KG1 (cell line): ENCODE measurements at regions not wholly inside any gene's neighbourhood (a gene's known extent, or its start where the extent isn't known, plus 50 kb on each side); places are given as distances from the start of the nearest gene placed in this dataset.
"Not testable (repeated sequence)": the region's sequence is repeated elsewhere in the genome, so short reads cannot be mapped to it uniquely, and the experiment has no call there.

Experiments
- DNase-seq: peaks from one replicate; lab custom pipeline; 2025; lab: John Stamatoyannopoulos, UW

DNA sequence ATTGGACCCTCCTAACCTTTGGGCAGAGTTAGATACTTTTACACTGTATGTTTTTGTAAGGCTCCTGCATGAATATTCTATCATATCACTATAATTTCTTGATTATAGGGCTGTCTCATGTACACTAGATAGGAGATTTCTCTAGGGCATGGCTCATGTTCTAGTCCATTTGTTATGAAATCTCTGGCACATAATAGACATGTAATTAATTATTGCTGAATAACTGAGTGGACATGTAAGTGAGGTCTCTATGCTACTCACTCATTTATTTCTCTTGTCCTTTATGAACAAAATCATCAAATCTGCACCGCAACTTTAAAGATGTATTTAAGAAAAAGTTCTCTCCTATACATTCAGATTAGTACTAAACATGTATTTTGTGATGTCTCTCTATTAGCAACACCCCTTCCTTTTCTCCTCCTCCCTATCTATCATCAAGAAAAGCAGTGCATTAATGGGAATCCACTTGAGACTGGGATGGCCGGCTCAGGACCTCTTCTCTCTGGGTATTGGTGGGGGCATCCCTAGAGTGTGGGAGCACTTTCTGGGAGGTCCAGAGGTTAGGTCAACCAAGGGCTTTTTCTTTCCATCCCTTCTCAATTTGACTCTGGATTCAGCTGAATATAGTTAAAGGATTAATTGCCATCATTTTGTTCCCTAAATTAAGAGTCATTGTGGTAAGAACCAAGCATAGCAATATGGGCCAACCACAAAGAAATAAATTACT, 168.0 kb upstream of the HMGA2 start:
- no peak for DNase-seq

GRCh38 chr12:65656891-65657351, 167.4 kb upstream of the HMGA2 start:
- DNase-seq: peak; percentile 26

DNA sequence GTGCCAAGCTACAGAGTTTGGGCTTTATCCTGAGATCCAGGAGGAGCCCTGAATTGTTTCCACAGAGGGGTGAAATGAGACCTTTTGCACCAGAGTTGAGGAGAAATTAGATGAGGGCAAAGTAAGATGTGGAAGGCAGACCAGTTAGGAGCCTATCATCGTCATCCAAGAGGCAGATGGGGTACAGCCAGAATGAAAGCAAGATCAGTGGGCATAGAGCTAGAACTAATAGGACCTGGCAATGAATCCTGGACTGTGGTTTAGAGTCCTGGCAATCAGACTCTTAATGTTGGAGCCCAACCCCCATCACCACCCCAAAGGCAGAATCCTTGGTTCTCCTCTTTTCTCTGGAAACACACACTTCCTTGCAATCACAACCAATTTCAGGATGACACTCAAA, 166.6 kb upstream of the HMGA2 start:
- no peak for DNase-seq

DNA sequence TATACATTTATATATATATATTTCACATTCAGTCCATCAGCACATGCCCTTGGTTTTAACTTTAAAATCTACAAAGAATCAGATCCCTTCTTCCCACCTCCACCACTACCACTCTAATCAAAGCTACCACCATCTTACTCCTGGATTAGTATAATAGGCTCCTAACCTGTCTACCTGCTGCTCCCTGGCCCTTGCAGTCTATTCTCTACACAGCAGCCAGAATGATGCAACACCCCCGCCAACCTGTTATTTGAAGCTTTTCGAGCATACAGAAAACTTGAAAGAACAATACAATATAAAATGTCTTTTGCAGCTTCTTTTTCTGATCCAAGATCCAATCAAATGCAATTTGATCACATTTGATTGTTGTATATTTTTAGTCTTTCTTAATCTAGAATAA, 165.9 kb upstream of the HMGA2 start:
- no peak for DNase-seq

DNA sequence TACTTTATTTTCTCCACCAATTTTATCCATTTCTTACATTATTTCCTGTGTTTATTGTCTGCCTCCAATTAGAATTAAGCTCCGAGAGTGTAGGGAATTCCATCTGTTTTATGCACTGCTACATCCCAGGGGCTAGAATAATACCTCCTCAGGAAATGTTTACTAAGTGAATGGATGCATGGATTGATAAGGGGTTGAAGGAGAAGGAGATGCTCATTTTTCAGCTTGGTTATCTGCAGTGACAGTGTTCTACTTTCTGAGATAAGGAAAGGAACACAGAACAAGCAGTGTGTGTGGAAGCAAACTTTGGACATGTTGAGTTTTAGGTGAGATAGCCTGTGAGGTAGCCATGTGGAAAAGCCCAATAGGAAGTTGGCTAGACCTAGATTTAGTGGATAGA, 164.6 kb upstream of the HMGA2 start:
- DNase-seq: no peak

DNA sequence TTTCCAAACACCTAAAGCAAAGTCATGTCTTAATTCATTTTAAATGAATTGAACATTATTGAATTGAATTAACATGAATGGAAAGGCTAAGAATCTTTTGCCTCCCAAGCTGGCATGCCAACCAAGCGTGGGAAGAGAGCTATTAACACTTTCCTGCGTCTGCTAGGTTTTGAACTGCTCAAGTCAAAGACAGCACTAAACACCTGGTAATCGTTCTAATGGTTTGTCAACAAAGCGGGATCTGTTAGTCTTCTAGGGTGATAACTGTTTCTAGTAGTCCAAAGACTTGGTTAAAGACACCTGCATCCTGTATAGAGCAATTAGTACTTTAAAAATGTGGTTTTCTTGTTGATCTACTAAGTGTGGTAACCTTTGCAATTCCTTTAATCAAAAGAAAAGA, 164.2 kb upstream of the HMGA2 start:
- no peak for DNase-seq

GRCh38 chr12:65660836-65661235, 163.4 kb upstream of the HMGA2 start:
- DNase-seq: no peak

DNA sequence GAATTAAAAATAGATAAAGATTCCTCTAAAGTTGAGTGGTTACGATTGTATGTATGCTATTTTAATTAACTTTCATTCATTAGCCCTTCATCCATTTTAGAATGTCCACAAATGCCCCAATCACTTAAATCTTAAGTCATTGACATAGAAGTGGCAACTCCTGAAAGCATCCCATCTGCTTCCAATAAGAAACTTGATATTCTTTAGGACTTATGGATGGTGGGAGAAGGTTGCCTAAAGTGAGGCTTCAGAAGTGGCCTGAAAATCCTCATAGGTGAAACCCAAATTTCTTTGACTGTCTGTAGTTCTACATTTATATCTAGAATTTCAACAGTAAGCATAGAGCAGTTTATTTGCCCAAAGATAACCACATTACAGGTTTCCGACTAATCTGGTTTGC, 161.7 kb upstream of the HMGA2 start:
- no peak for DNase-seq

DNA sequence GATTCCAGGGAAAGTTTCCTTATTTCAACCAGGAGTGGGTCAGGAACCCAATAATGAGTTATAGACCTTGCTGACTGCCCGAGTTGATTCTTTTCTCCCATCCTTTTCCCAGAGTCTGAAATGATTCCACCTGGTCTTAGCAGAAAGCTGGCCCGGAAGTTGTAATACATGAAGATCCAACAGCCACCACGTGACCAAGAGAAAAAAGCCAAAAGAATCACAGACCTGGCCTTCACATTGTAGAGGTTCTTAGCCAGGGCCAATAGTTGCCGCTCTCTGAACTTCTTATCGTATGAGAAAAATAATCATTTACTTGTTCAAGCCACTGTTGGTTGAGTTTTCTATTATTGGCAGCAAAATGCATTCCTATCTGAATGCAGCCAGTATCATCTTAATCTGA, 161.2 kb upstream of the HMGA2 start:
- no peak for DNase-seq

- DNase-seq: no peak
Observed at GRCh38 chr12:65663648-65664047, 160.6 kb upstream of the HMGA2 start.

DNA sequence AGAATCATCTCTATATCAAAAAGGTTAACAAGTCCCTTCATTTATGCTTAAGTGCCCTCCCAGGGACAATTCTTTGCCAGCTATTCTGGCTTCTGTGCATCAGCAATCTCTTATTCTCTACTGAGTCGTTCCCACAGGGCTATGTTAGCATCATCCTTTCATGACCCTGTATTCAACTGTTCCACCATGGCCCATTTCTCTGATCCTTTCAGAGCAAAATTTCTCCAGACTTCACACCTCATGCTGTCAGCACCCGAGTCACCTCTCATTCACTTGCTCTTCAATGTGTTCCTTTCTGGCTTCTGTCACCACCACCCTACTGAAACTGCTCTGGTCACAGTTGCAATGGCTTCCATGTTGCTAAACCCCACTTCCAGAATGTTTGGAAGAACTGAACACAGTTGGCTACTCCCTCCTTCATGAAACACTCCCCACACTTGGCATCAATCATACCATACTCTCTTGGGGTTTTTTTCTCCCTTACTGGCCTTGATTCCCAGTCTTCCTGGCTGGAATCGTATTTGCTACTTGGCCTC, 159.5 kb upstream of the HMGA2 start:
- DNase-seq: no peak

GRCh38 chr12:65665817-65666216, 158.5 kb upstream of the HMGA2 start:
- DNase-seq: no peak

GRCh38 chr12:65666876-65667275, 157.4 kb upstream of the HMGA2 start:
- DNase-seq: no peak

DNA sequence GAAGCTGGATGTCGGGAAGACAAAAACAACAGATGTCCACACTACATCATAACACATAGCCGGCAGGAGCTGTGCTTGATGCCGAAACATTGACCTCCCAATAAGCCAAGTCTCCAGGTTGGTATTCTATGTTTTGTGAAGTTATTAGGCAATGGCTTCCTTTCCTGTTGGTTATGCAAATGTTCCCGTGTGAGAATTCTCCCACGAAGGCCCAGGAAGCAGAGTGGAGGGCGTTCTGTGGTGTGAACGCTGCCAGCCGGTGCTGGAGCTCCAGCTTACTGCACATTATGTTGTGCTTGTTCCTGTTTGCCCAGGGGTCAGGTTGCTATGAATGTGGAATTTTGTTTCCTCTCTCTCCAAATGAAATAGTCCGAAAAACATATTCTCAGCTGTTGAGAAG, 156.4 kb upstream of the HMGA2 start:
- no peak for DNase-seq

DNA sequence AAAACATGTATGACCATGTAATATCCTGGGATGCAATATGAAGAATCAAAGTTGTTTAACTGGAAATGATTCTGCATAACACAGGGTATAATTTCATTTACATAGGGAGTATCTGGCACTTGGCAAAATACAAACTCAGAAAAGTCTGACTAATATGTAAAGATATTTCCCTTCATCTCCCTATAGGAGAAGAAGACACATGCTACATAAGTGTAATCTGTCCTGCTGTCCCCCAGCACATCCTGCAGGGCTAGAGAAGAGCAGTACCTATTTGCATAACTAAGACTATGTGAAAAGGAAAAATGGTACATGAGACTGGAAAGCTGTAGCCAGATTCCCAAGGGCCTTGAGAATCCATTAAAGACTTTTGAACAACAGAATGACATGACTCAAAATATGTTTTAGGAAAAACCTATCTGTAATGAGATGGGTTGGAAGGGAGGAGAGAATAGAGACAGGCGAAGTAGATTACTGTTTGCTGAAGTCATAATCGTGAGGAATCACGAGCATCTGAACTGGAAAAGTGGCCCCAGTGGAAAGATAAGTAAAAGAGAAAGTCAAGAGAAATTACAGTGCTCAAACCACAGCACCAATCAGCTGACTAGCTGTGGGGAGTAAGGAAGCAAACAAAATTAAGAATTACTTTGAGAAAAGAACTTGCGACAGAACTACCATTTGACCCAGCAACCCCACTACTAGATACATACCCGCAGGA, 155.1 kb upstream of the HMGA2 start:
- DNase-seq: no peak

- no peak for DNase-seq
Observed at GRCh38 chr12:65670775-65671174, 153.5 kb upstream of the HMGA2 start.

GRCh38 chr12:65672441-65672840, 151.8 kb upstream of the HMGA2 start:
- DNase-seq: no peak

DNA sequence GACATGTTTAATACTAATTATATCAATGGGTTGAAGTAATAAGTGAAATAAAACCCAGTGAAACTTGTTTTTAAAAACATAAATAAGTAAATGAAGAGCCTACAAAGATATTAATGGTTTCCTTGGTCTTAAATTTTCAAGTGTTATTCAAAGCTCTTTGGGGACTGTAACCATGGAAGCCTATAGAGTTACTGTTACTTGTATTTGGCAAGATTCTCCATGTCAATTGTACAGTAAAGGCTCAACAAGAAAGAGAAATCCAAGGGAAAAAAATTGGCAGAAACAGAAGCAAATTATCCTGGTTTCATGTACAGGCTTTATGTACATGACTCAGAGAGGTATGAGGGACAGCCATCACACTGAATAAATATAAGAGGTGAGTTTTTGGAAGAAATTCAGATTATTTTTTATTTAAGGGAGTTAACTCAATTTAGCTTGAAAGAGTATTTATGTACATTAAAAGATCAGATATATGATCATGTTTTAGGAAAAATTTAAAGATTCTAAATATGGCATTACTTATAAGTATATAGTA, 151.1 kb upstream of the HMGA2 start:
- DNase-seq: no peak

GRCh38 chr12:65673732-65674131, 150.6 kb upstream of the HMGA2 start:
- no peak for DNase-seq

GRCh38 chr12:65675141-65675621, 149.1 kb upstream of the HMGA2 start:
- DNase-seq: no peak

DNA sequence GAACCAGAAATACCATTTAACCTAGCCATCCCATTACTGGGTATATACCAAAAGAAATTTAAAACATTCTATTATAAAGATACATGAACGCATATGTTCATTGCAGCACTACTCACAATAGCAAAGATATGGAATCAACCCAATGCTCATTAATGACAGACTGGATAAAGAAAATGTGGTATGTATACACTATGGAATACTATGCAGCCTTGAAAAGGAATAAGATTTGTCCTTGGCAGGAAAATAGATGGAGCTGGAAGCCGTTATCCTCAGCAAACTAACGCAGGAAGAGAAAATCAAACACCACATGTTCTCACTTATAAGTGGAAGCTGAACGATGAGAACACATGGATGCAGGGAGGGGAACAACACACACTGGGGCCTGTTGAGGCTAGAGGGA, 146.1 kb upstream of the HMGA2 start:
- DNase-seq: not testable (repeated sequence)

DNA sequence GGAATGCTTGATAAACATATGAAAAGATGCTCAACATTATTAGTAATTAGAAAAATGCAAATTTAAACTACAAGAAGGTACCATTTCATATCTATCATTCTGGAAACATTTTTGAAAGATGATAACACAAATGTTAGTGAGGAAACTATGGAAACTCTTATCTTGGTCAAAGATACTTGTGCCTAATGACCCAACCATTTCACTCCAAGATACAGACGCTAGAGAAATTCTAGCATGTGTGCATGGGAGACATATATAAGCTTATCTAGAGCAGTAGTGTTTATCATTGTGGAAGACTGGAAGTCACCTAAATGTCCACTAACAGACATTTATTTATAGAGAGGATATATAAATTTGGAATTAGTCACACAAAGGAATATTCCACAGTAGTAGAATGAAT, 143.1 kb upstream of the HMGA2 start:
- no peak for DNase-seq

DNA sequence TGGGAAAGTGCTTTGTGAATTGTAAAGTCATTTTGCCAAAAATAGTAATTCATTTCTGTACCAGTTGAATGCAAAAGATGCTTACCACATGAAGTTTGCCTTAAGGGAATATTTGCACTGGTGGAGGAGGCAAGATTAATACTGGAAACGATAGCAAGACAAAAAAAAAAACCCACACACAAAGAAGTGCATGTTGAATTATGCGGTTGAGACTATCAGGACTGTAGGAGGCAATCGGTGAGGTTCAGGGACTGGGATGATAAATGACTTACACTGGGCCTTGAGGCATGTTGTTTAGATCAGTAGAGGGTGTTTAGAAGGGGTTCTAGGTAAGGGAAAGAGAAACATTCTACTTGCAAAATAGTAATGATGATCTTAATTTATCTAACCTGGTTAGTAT, 142.2 kb upstream of the HMGA2 start:
- no peak for DNase-seq
